CD14-positive monocyte (primary cell): ENCODE measurements at regions not wholly inside any gene's neighbourhood (a gene's known extent, or its start where the extent isn't known, plus 50 kb on each side); places are given as distances from the start of the nearest gene placed in this dataset.
A peak's percentile ranks its signal among the peaks of the same experiment; 100 is the strongest.

Experiments used
- DNase-seq, 3 donors: peaks; one replicate each; pipeline ENCODE4 v3.0.0-alpha.2; 2011 to 2022
- H2AFZ ChIP-seq: 2 replicates; pipeline ENCODE4 v1.6.0; 2012; ENCODE audit warnings: mild to moderate bottlenecking, low read depth, low read length, inconsistent platforms; ENCODE audit not compliant: insufficient read depth, poor library complexity, severe bottlenecking
- H3K27ac ChIP-seq, 2 donors: 1 replicate in 1 of 2; 2 replicates in 1 of 2; pipeline ENCODE4 v1.5.1; 2012 to 2013; ENCODE audit warnings: low read length in 2 of 2, control low read depth in 1 of 2, inconsistent platforms in 1 of 2, low read depth in 1 of 2, mild to moderate bottlenecking in 1 of 2
- H3K27me3 ChIP-seq, 2 donors: one replicate each; pipeline versions ENCODE4 v1.6.0 to v1.6.1; 2011 to 2013; ENCODE audit warnings: low read length in 2 of 2; ENCODE audit not compliant: control insufficient read depth in 2 of 2, insufficient read depth in 2 of 2
- H3K36me3 ChIP-seq, 2 donors: replicated peaks in 1 of 2; 1 replicate in 1 of 2; 2 replicates in 1 of 2; pipeline versions ENCODE4 v1.5.1 to v1.6.1; 2012 to 2013; ENCODE audit warnings: low read length in 2 of 2, control low read depth in 1 of 2, inconsistent platforms in 1 of 2, mild to moderate bottlenecking in 1 of 2; ENCODE audit not compliant: insufficient read depth in 2 of 2, control insufficient read depth in 1 of 2
- H3K4me1 ChIP-seq, 2 donors: 1 replicate in 1 of 2; 2 replicates in 1 of 2; pipeline versions ENCODE4 v1.5.1 to v1.6.1; 2012 to 2013; ENCODE audit warnings: low read length in 2 of 2, control low read depth in 1 of 2, inconsistent platforms in 1 of 2, mild to moderate bottlenecking in 1 of 2, moderate library complexity in 1 of 2; ENCODE audit not compliant: insufficient read depth in 2 of 2, control insufficient read depth in 1 of 2
- H3K4me2 ChIP-seq: replicated peaks from 2 replicates; pipeline ENCODE3; 2012; ENCODE audit warnings: low read length, moderate library complexity, mild to moderate bottlenecking; ENCODE audit not compliant: poor library complexity, severe bottlenecking; ENCODE audit errors: extremely low read depth
- H3K4me3 ChIP-seq, 3 experiments: fragments of 200-600 bp in 1 of 3; sonication (generic) in 1 of 3; replicated peaks in 1 of 3; 1 replicate in 2 of 3; 2 replicates in 1 of 3; pipeline ENCODE4 v1.5.1; 2011 to 2013; ENCODE audit warnings: low read length in 3 of 3, mild to moderate bottlenecking in 3 of 3, control low read depth in 2 of 3, low read depth in 2 of 3, inconsistent platforms in 1 of 3, moderate library complexity in 1 of 3
- H3K79me2 ChIP-seq: 2 replicates; pipeline ENCODE4 v1.6.0; 2012; ENCODE audit warnings: mild to moderate bottlenecking, control low read depth, inconsistent platforms, low read length, moderate library complexity; ENCODE audit not compliant: insufficient read depth
- H3K9ac ChIP-seq: 2 replicates; pipeline ENCODE4 v1.6.0; 2017; ENCODE audit warnings: low read length, mild to moderate bottlenecking; ENCODE audit not compliant: insufficient read depth, poor library complexity, severe bottlenecking
- H3K9me3 ChIP-seq, 2 donors: replicated peaks in 1 of 2; 1 replicate in 1 of 2; 2 replicates in 1 of 2; pipeline versions ENCODE4 v1.5.1 to v1.6.1; 2012 to 2013; ENCODE audit warnings: low read length in 2 of 2, control low read depth in 1 of 2; ENCODE audit not compliant: control insufficient read depth in 1 of 2, insufficient read depth in 1 of 2
- H4K20me1 ChIP-seq: 2 replicates; pipeline ENCODE4 v1.6.0; 2012; ENCODE audit warnings: mild to moderate bottlenecking, low read length, control low read depth, moderate library complexity; ENCODE audit not compliant: insufficient read depth
- H3K27ac Mint-ChIP-seq, 7 donors: one replicate each; pipeline ENCODE4 v1.8.0; 2020; ENCODE audit warnings: mild to moderate bottlenecking in 7 of 7, mixed read lengths in 7 of 7, moderate library complexity in 6 of 7, inconsistent platforms in 2 of 7
- H3K27me3 Mint-ChIP-seq, 3 donors: one replicate each; pipeline ENCODE4 v1.8.0; 2021 to 2022; ENCODE audit warnings: low read depth in 3 of 3, mild to moderate bottlenecking in 3 of 3, mixed read lengths in 3 of 3, moderate library complexity in 3 of 3, inconsistent platforms in 1 of 3
- H3K36me3 Mint-ChIP-seq, 2 donors: one replicate each; pipeline ENCODE4 v1.8.0; 2020; ENCODE audit warnings: mixed read lengths in 2 of 2, inconsistent platforms in 1 of 2, mild to moderate bottlenecking in 1 of 2
- H3K4me1 Mint-ChIP-seq: one replicate; pipeline ENCODE4 v1.8.0; 2020; ENCODE audit warnings: mild to moderate bottlenecking, mixed read lengths
- H3K4me3 Mint-ChIP-seq, 2 donors: one replicate each; pipeline ENCODE4 v1.8.0; 2020; ENCODE audit warnings: mild to moderate bottlenecking in 2 of 2, mixed read lengths in 2 of 2, moderate library complexity in 1 of 2
- H3K9me3 Mint-ChIP-seq, 7 donors: one replicate each; pipeline ENCODE4 v1.8.0; 2020 to 2022; ENCODE audit warnings: mixed read lengths in 7 of 7, mild to moderate bottlenecking in 6 of 7, moderate library complexity in 6 of 7, inconsistent platforms in 2 of 7
- CTCF ChIP-seq: fragments of 200-600 bp; IDR thresholded peaks from one replicate; pipeline ENCODE4 v1.8.0; 2022; ENCODE audit warnings: antibody characterized with exemption, mild to moderate bottlenecking
- WGBS: methylation state at CpG from one replicate; pipeline ENCODE4 v1.1.5; 2013; ENCODE audit warnings: missing lambda C conversion rate; ENCODE audit not compliant: insufficient coverage; 5-methylcytosine and 5-hydroxymethylcytosine counted together
- intact Hi-C, 2 donors: fragments of 100-400 bp; cut with micrococcal nuclease; formaldehyde crosslinking; loops; one replicate each; pipeline versions ENCODE4 v1.15.0 to v1.15.1; 2023

DNA sequence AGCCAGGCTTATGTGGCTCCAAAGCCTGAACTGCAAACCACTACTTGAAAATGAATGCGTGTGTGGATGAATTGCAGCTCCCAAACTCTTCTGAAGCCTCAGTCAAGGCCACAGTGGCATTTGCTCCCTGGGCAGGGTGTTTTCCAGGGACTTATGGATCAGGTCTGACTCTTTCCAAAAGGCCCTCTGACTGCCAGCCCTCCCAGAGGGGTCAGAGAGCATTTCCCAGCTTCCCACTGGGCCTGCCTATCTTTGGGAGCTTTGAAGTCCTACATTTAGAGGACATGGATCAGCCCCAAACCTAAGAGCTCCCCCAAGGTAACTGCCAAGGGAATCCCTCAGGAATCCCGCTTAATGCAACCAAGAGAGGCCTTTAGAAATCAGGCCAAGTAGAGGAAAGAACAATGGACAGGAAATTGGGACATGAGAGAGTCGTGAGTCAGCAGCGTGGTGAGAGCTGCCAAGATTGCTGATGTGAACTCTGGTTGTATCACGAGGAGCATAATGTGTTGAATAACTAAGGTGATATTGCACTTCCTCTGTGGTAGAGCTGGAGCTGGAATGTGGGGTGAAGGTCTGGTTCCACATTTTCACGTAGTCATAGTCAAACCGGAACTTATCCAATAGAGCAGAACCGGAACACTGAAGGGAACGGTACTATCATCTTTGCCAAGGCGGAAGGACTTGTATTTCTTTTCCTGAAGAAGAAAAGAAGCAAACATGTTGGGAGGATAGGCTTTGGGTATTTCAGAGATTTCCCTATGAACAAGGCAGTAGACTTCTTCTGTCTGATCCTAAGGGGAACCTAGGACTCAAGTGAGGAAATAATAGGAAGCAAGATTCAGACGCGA is 99.4 kb upstream of the JUN start:
- Mint-ChIP-seq H3K9me3 (no peaks in the 10 kb centered on the region), H3K4me3 (peak overlapping the region in 1 of 2 donors; percentile 65), H3K36me3 (peaks cover 2 to 6% of the 10 kb centered on the region in 2 donors), H3K27me3 (peaks cover 0 to 3% (median 0%) of the 10 kb centered on the region in 3 donors), H3K4me1 (peaks cover 79% of the 10 kb centered on the region), H3K27ac (peak overlapping the region; percentile 92 to 97 (median 95))
- Histone ChIP-seq H3K9ac (peak overlapping the region; percentile 50), H3K4me1 (peaks cover 55 to 61% of the 10 kb centered on the region in 2 donors), H3K4me2 (peak overlapping the region; percentile 56), H4K20me1 (no peaks in the 10 kb centered on the region), H3K9me3 (no peaks in the 10 kb centered on the region), H2AFZ (peak overlapping the region; percentile 23), H3K79me2 (no peaks in the 10 kb centered on the region), H3K27me3 (no peaks in the 10 kb centered on the region), H3K27ac (peak overlapping the region; percentile 90 to 94), H3K4me3 (peak overlapping the region in 2 of 3 experiments; percentile 9 to 47), H3K36me3 (no peaks in the 10 kb centered on the region)
- DNase-seq: peak; percentile 95 to 99 (median 99)
- intact Hi-C loops: loop anchor here (5.0 to 10.0 kb wide), 4 partner anchors 101 to 792 kb away; partner anchors contain the start of gene JUN (in 1 of the 2)
- WGBS: 13% methylated on average over 8 of the region's 12 CpGs
- TF ChIP-seq CTCF: no peak

DNA sequence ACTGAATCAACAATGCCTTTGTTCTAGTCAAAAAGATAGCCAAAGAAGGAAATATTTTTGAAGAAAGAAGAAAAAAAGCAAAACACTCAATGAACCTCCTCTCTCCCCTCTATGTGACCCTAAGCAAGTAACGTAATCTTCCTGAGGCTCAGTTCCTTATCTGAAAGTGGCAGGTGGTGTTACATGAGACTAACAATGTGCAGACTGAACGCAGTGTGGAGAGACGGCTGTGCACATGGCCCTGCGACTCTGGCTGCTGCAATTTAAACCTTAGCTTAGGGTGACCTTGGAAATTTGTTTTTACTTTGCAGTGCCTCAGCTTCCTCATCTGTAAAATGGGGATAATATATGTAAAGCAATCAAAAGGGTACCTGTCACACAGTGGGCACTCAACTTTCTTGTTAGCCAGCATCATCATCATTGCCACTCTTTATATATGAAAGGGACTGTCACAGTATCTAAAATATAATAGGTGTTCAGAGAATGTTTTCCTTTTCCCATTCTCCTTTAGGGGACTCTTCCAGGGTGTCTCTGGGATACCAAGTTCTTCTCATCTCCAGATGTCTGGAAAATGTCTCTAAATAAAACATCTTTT is 100.1 kb upstream of the JUN start:
- H2AFZ ChIP-seq: peak overlapping the region; percentile 23
- H3K27me3 Mint-ChIP-seq: peaks cover 0 to 3% (median 2%) of the 10 kb centered on the region in 3 donors

More for the DNA sequence above, 100.1 kb upstream of the JUN start:
- no peaks in the 10 kb centered on the region for H3K9me3 ChIP-seq
- Mint-ChIP-seq H3K4me1 (peaks cover 82% of the 10 kb centered on the region), H3K36me3 (peaks cover 2 to 6% of the 10 kb centered on the region in 2 donors), H3K9me3 (no peaks in the 10 kb centered on the region), H3K4me3 (peak overlapping the region in 1 of 2 donors; percentile 65), H3K27ac (peak overlapping the region; percentile 92 to 97 (median 95))
- H3K4me2 ChIP-seq: peak overlapping the region; percentile 56
- H3K27ac ChIP-seq: peak overlapping the region; percentile 84 to 90
- no peaks in the 10 kb centered on the region for H3K79me2 ChIP-seq
- TF ChIP-seq CTCF: no peak
- intact Hi-C loops: loop anchor here (2.0 to 10.0 kb wide), 5 partner anchors 17 to 791 kb away; partner anchors contain the start of gene JUN (in 1 of the 2)
- peaks cover 59 to 67% of the 10 kb centered on the region in 2 donors for H3K4me1 ChIP-seq
- peak in 2 of 3 donors; percentile 39 to 48 for DNase-seq
- no CpG with 5 or more reads among the region's 4 CpGs for WGBS
- no peaks in the 10 kb centered on the region for H4K20me1 ChIP-seq
- peak overlapping the region; percentile 44 for H3K9ac ChIP-seq
- H3K4me3 ChIP-seq: peak overlapping the region in 2 of 3 experiments; percentile 9 to 47
- H3K36me3 ChIP-seq: no peaks in the 10 kb centered on the region
- no peaks in the 10 kb centered on the region for H3K27me3 ChIP-seq
